ENCODE measurements at regions not wholly inside any gene's neighbourhood (a gene's known extent, or its start where the extent isn't known, plus 50 kb on each side); places are given as distances from the start of the nearest gene placed in this dataset.
A peak's percentile ranks its signal among the peaks of the same experiment; 100 is the strongest.

- no peak for DNase-seq (ENCODE audit: low read depth in 1 of 2, low spot score in 1 of 2)
- no peak for TF ChIP-seq GABPA (IDR thresholded peaks at IDR 0.05; ENCODE audit: low read depth)
- TF ChIP-seq CTCF (IDR thresholded peaks at IDR 0.05; ENCODE audit: insufficient read depth, low read length), result no peak
- no peak for TF ChIP-seq SPI1 (IDR thresholded peaks at IDR 0.05; ENCODE audit: borderline replicate concordance, low read depth)
- no peak for TF ChIP-seq REST (IDR thresholded peaks at IDR 0.05; ENCODE audit: insufficient replicate concordance, low read depth)
- no peak for TF ChIP-seq POLR2AphosphoS5 (IDR thresholded peaks at IDR 0.05; ENCODE audit: low read depth)
- Histone ChIP-seq H3K27ac (replicated peaks) (no peak overlapping the region), H3K27me3 (ENCODE audit: insufficient read depth, poor library complexity, severe bottlenecking) (no peaks in the 10 kb centered on the region), H3K4me3 (replicated peaks; ENCODE audit: insufficient read depth, low read length) (no peak overlapping the region)
Measured at GRCh38 chr3:191634902-191635301, 173.9 kb downstream of the PYDC2 start.

GRCh38 chr3:191637611-191638010, 176.6 kb downstream of the PYDC2 start:
- H3K27ac ChIP-seq (replicated peaks), result no peak overlapping the region
- TF ChIP-seq REST (IDR thresholded peaks at IDR 0.05; ENCODE audit: insufficient replicate concordance, low read depth) (no peak), SPI1 (IDR thresholded peaks at IDR 0.05; ENCODE audit: borderline replicate concordance, low read depth) (no peak)
- H3K4me3 ChIP-seq (replicated peaks; ENCODE audit: insufficient read depth, low read length), result no peak overlapping the region
- DNase-seq (ENCODE audit: low read depth in 1 of 2, low spot score in 1 of 2), result no peak
- no peaks in the 10 kb centered on the region for H3K27me3 ChIP-seq (ENCODE audit: insufficient read depth, poor library complexity, severe bottlenecking)

- TF ChIP-seq CTCF (IDR thresholded peaks at IDR 0.05; ENCODE audit: insufficient read depth, low read length) (no peak), REST (IDR thresholded peaks at IDR 0.05; ENCODE audit: insufficient replicate concordance, low read depth) (peak; percentile 80), GABPA (IDR thresholded peaks at IDR 0.05; ENCODE audit: low read depth) (no peak), POLR2AphosphoS5 (IDR thresholded peaks at IDR 0.05; ENCODE audit: low read depth) (no peak)
- Histone ChIP-seq H3K27ac (replicated peaks) (no peak overlapping the region), H3K27me3 (ENCODE audit: insufficient read depth, poor library complexity, severe bottlenecking) (no peaks in the 10 kb centered on the region), H3K4me3 (replicated peaks; ENCODE audit: insufficient read depth, low read length) (no peak overlapping the region)
- DNase-seq (ENCODE audit: low read depth in 1 of 2, low spot score in 1 of 2), result no peak
Measured at GRCh38 chr3:191641789-191642188, 180.8 kb downstream of the PYDC2 start.

GRCh38 chr3:191644291-191644690, 183.3 kb downstream of the PYDC2 start:
- H3K27ac ChIP-seq (replicated peaks), result no peak overlapping the region
- no peak for DNase-seq (ENCODE audit: low read depth in 1 of 2, low spot score in 1 of 2)
- H3K27me3 ChIP-seq (ENCODE audit: insufficient read depth, poor library complexity, severe bottlenecking), result no peaks in the 10 kb centered on the region
- H3K4me3 ChIP-seq (replicated peaks; ENCODE audit: insufficient read depth, low read length), result no peak overlapping the region
- TF ChIP-seq CTCF (IDR thresholded peaks at IDR 0.05; ENCODE audit: insufficient read depth, low read length) (no peak), GABPA (IDR thresholded peaks at IDR 0.05; ENCODE audit: low read depth) (no peak), REST (IDR thresholded peaks at IDR 0.05; ENCODE audit: insufficient replicate concordance, low read depth) (no peak), SPI1 (IDR thresholded peaks at IDR 0.05; ENCODE audit: borderline replicate concordance, low read depth) (no peak), POLR2AphosphoS5 (IDR thresholded peaks at IDR 0.05; ENCODE audit: low read depth) (no peak)
